ENCODE measurements at regions not wholly inside any gene's neighbourhood (a gene's known extent, or its start where the extent isn't known, plus 50 kb on each side); places are given as distances from the start of the nearest gene placed in this dataset.

DNA sequence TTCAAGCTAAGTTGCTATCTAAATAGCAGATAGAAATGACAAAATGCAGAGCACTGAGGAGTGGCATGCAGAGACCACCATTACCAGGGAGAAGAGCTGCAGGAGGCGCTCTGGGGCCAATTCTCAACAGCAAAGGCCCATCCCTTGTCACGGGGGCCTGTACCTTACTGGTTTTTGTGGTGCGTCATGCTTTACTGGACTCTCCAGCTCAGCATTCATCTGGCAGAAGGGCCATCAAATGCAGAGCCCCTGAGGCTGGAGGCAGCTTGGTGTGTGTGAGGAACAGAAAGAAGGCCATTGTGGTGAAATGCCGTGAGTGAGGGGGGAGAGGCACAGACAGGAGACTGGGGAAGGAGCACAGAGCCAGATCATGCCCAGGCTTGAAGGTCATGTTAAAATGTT, 56.5 kb upstream of the NAV2 start:
- Histone ChIP-seq H3K36me3 (replicated peaks in 1 of 2; ENCODE audit: control extremely low read depth in 1 of 2, control insufficient read depth in 1 of 2, extremely low read depth in 1 of 2, insufficient read depth in 2 of 2, low read length in 1 of 2) (no peaks in the 10 kb centered on the region), H3K27ac (ENCODE audit: low read length in 2 of 2) (no peak overlapping the region), H3K79me2 (ENCODE audit: control insufficient read depth, insufficient read depth, low read length) (no peaks in the 10 kb centered on the region), H3K4me2 (replicated peaks; ENCODE audit: low read depth, low read length, poor library complexity, severe bottlenecking) (no peak overlapping the region), H4K20me1 (ENCODE audit: control insufficient read depth, insufficient read depth, low read length, poor library complexity, severe bottlenecking) (no peaks in the 10 kb centered on the region), H3K4me3 (ENCODE audit: control extremely low read depth in 1 of 5, extremely low read depth in 1 of 5, insufficient read depth in 1 of 5, low read depth in 2 of 5, low read length in 4 of 5) (no peak overlapping the region), H3K4me1 (ENCODE audit: control insufficient read depth in 2 of 2, insufficient read depth in 2 of 2, low read length in 2 of 2) (no peaks in the 10 kb centered on the region), H2AFZ (ENCODE audit: insufficient read depth, low read depth, low read length, poor library complexity, severe bottlenecking) (no peak overlapping the region), H3K9me3 (ENCODE audit: control extremely low read depth in 1 of 3, control insufficient read depth in 2 of 3, insufficient read depth in 1 of 3, low read length in 2 of 3) (no peaks in the 10 kb centered on the region), H3K27me3 (replicated peaks in 1 of 4; ENCODE audit: control extremely low read depth in 1 of 4, control insufficient read depth in 3 of 4, insufficient read depth in 4 of 4, low read length in 3 of 4) (no peaks in the 10 kb centered on the region), H3K9ac (ENCODE audit: low read length) (no peak overlapping the region)
- CTCF ChIA-PET = no interaction called here
- Mint-ChIP-seq H3K27ac (no peak overlapping the region), H3K4me1 (no peaks in the 10 kb centered on the region), H3K27me3 (peaks cover 8% of the 10 kb centered on the region), H3K9me3 (ENCODE audit: insufficient read depth) (no peaks in the 10 kb centered on the region), H3K4me3 (no peak overlapping the region)
- TF ChIP-seq, protein P1, sequence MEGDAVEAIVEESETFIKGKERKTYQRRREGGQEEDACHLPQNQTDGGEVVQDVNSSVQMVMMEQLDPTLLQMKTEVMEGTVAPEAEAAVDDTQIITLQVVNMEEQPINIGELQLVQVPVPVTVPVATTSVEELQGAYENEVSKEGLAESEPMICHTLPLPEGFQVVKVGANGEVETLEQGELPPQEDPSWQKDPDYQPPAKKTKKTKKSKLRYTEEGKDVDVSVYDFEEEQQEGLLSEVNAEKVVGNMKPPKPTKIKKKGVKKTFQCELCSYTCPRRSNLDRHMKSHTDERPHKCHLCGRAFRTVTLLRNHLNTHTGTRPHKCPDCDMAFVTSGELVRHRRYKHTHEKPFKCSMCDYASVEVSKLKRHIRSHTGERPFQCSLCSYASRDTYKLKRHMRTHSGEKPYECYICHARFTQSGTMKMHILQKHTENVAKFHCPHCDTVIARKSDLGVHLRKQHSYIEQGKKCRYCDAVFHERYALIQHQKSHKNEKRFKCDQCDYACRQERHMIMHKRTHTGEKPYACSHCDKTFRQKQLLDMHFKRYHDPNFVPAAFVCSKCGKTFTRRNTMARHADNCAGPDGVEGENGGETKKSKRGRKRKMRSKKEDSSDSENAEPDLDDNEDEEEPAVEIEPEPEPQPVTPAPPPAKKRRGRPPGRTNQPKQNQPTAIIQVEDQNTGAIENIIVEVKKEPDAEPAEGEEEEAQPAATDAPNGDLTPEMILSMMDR (IDR thresholded peaks at IDR 0.05) = no peak
- no peak for TF ChIP-seq EZH2 (IDR thresholded peaks at IDR 0.05; ENCODE audit: borderline replicate concordance, insufficient read depth, low read depth, low read length, poor library complexity, severe bottlenecking)
- 94% methylated on average over 4 of the region's 4 CpGs for WGBS (ENCODE audit: insufficient coverage)
- no peak for DNase-seq
- POLR2A ChIA-PET = no interaction called here
- no peak for ATAC-seq (ENCODE audit: low read depth)
- intact Hi-C loops (cut with micrococcal nuclease) = no loop called here

DNA sequence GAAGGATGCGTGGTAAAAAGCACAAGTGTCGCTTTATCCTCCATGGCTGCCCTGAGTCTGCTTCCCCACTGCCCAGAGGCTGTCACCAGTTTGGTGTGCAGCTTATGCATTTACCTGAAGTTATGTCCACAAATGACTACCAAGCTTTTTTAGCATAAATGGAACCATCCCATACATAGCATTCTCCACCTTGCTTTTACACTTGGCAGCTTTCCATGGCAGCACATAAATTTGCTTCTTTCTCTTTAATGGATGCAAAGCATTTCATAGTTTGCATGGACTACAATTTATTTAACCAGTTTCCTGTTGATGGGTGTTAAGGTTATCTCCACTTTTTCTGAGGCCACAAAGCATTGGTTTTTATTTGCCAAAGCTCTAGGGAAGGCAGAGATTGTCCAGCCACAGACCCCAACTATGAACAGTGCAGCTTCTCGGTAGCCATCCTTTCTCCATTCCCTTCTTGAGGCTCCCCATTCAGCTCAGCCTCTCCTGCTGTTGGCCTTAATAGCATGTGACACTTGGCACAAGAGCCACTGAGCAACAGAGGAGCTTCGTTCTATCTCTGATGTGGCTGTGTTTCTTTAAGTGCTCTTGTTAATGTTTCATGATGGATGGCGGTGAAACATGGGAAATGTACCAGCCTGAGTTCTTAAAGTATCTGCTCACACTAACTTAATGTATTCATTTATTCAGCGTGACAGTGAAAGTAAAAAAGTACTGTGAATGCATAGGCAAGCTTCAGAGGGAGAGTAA, 59.8 kb upstream of the NAV2 start:
- no peak for ATAC-seq (ENCODE audit: low read depth)
- Mint-ChIP-seq H3K4me1 (no peaks in the 10 kb centered on the region), H3K27me3 (peaks cover 14% of the 10 kb centered on the region), H3K27ac (no peak overlapping the region), H3K9me3 (ENCODE audit: insufficient read depth) (no peaks in the 10 kb centered on the region), H3K4me3 (no peak overlapping the region)
- no peaks in the 10 kb centered on the region for H3K36me3 ChIP-seq (replicated peaks in 1 of 2; ENCODE audit: control extremely low read depth in 1 of 2, control insufficient read depth in 1 of 2, extremely low read depth in 1 of 2, insufficient read depth in 2 of 2, low read length in 1 of 2)
- no peaks in the 10 kb centered on the region for H3K4me1 ChIP-seq (ENCODE audit: control insufficient read depth in 2 of 2, insufficient read depth in 2 of 2, low read length in 2 of 2)
- no peaks in the 10 kb centered on the region for H3K9me3 ChIP-seq (ENCODE audit: control extremely low read depth in 1 of 3, control insufficient read depth in 2 of 3, insufficient read depth in 1 of 3, low read length in 2 of 3)
- H3K4me3 ChIP-seq (ENCODE audit: control extremely low read depth in 1 of 5, extremely low read depth in 1 of 5, insufficient read depth in 1 of 5, low read depth in 2 of 5, low read length in 4 of 5) = no peak overlapping the region
- CTCF ChIA-PET = no interaction called here
- no peaks in the 10 kb centered on the region for H3K27me3 ChIP-seq (replicated peaks in 1 of 4; ENCODE audit: control extremely low read depth in 1 of 4, control insufficient read depth in 3 of 4, insufficient read depth in 4 of 4, low read length in 3 of 4)
- H3K9ac ChIP-seq (ENCODE audit: low read length) = no peak overlapping the region
- TF ChIP-seq, protein P1 (IDR thresholded peaks at IDR 0.05) = no peak
- TF ChIP-seq EZH2 (IDR thresholded peaks at IDR 0.05; ENCODE audit: borderline replicate concordance, insufficient read depth, low read depth, low read length, poor library complexity, severe bottlenecking) = no peak
- no peak for DNase-seq
- 100% methylated on average over 2 of the region's 6 CpGs for WGBS (ENCODE audit: insufficient coverage)
- no peak overlapping the region for H2AFZ ChIP-seq (ENCODE audit: insufficient read depth, low read depth, low read length, poor library complexity, severe bottlenecking)
- no peak overlapping the region for H3K4me2 ChIP-seq (replicated peaks; ENCODE audit: low read depth, low read length, poor library complexity, severe bottlenecking)
- POLR2A ChIA-PET = no interaction called here
- no peaks in the 10 kb centered on the region for H3K79me2 ChIP-seq (ENCODE audit: control insufficient read depth, insufficient read depth, low read length)
- no peaks in the 10 kb centered on the region for H4K20me1 ChIP-seq (ENCODE audit: control insufficient read depth, insufficient read depth, low read length, poor library complexity, severe bottlenecking)
- H3K27ac ChIP-seq (ENCODE audit: low read length in 2 of 2) = no peak overlapping the region
- intact Hi-C loops (cut with micrococcal nuclease) = no loop called here

Measured in B cell (primary cell).